ENCODE measurements at regions not wholly inside any gene's neighbourhood (a gene's known extent, or its start where the extent isn't known, plus 50 kb on each side); places are given as distances from the start of the nearest gene placed in this dataset.

- no peak for TF ChIP-seq GATA3 (IDR thresholded peaks at IDR 0.05; ENCODE audit: low read depth, low read length)
- no peak for TF ChIP-seq GATA2 (IDR thresholded peaks at IDR 0.05; ENCODE audit: low read depth, low read length)
These were observed 119.1 kb downstream of the DLEU7 start for GRCh38 chr13:50724438-50724837.

Data from SH-SY5Y (cell line).